ENCODE measurements at regions not wholly inside any gene's neighbourhood (a gene's known extent, or its start where the extent isn't known, plus 50 kb on each side); places are given as distances from the start of the nearest gene placed in this dataset.

DNA sequence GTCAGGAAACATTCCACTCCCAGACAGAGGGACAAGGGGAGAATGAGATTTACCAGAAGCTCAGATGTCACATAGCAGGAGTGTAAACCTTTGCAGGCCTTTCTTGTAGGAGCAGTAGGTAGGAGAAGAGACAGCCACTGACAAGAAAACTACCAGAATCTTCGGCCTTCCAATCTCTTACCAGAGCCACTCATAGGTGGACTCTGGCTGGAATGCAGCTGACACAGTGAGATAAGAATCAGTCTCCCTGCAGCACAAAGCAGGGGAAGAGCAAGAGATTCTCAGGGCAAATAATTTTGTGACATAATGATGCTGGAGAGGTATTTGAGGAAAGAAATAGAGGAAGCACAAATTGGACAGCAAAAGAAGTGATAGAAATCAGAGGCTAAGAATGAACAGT lies 1534.5 kb downstream of the DPP10 start (continued):
- TF ChIP-seq RBBP5 (IDR thresholded peaks at IDR 0.05; ENCODE audit: borderline replicate concordance, low read depth, low read length) (no peak), GABPA (IDR thresholded peaks at IDR 0.05; ENCODE audit: borderline replicate concordance, insufficient read depth, low read length) (no peak), ZNF274 (IDR thresholded peaks at IDR 0.05; ENCODE audit: borderline replicate concordance, extremely low read depth, low read length) (no peak), NANOG (IDR thresholded peaks at IDR 0.05; ENCODE audit: insufficient read depth, low read depth, low read length, poor library complexity, severe bottlenecking) (no peak)
- TF ChIP-seq, protein P1, sequence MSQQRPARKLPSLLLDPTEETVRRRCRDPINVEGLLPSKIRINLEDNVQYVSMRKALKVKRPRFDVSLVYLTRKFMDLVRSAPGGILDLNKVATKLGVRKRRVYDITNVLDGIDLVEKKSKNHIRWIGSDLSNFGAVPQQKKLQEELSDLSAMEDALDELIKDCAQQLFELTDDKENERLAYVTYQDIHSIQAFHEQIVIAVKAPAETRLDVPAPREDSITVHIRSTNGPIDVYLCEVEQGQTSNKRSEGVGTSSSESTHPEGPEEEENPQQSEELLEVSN (IDR thresholded peaks at IDR 0.05): no peak

Measured in H1 (cell line).